ENCODE measurements at regions not wholly inside any gene's neighbourhood (a gene's known extent, or its start where the extent isn't known, plus 50 kb on each side); places are given as distances from the start of the nearest gene placed in this dataset.

DNA sequence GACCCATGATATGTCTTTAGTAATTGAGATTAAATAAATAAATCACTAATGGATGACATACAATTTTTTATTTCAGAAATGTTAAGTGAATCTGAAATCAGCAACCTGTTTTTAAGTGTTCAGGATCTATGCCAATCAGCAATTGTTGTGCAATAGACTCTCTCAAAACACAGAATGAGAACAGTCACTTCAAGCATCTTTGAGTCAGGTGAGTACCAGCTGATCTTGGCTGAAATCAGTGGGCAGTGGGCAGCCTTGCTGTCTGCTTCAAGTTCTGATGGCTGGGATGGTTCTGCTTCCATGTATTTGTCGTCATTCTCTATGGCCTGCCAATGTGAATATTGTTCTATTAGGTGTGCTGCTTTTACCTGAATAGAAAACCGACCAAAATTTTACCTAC is 82.3 kb upstream of the NRG3 start:
- 95% methylated on average over 2 of the region's 2 CpGs for WGBS
- H3K27me3 ChIP-seq (ENCODE audit: control insufficient read depth in 2 of 2, insufficient read depth in 1 of 2, low read length in 1 of 2): no peaks in the 10 kb centered on the region
- no peak overlapping the region for H3K4me3 ChIP-seq (ENCODE audit: low read length in 2 of 2)
- H3K4me1 ChIP-seq (ENCODE audit: control insufficient read depth in 2 of 2, insufficient read depth in 2 of 2, low read length in 2 of 2): no peaks in the 10 kb centered on the region
- H3K36me3 ChIP-seq (ENCODE audit: control insufficient read depth in 2 of 2, insufficient read depth in 2 of 2, low read length in 1 of 2): no peaks in the 10 kb centered on the region
- DNase-seq (ENCODE audit: low read depth in 6 of 9, low spot score in 9 of 9): no peak
- H3K9me3 ChIP-seq (ENCODE audit: control insufficient read depth in 2 of 2, insufficient read depth in 1 of 2, low read length in 1 of 2): no peaks in the 10 kb centered on the region
- H3K27ac ChIP-seq (ENCODE audit: low read depth in 1 of 2, low read length in 1 of 2): no peak overlapping the region

GRCh38 chr10:81806842-81807241 is 68.2 kb upstream of the NRG3 start:
- 27% methylated on average over 3 of the region's 3 CpGs for WGBS
- DNase-seq (ENCODE audit: low read depth in 6 of 9, low spot score in 9 of 9): no peak
- no peaks in the 10 kb centered on the region for H3K36me3 ChIP-seq (ENCODE audit: control insufficient read depth in 2 of 2, insufficient read depth in 2 of 2, low read length in 1 of 2)
- H3K4me3 ChIP-seq (ENCODE audit: low read length in 2 of 2): no peak overlapping the region
- no peak overlapping the region for H3K27ac ChIP-seq (ENCODE audit: low read depth in 1 of 2, low read length in 1 of 2)
- H3K27me3 ChIP-seq (ENCODE audit: control insufficient read depth in 2 of 2, insufficient read depth in 1 of 2, low read length in 1 of 2): no peaks in the 10 kb centered on the region
- no peaks in the 10 kb centered on the region for H3K4me1 ChIP-seq (ENCODE audit: control insufficient read depth in 2 of 2, insufficient read depth in 2 of 2, low read length in 2 of 2)
- H3K9me3 ChIP-seq (ENCODE audit: control insufficient read depth in 2 of 2, insufficient read depth in 1 of 2, low read length in 1 of 2): no peaks in the 10 kb centered on the region

- no peaks in the 10 kb centered on the region for H3K9me3 ChIP-seq (ENCODE audit: control insufficient read depth in 2 of 2, insufficient read depth in 1 of 2, low read length in 1 of 2)
- H3K27me3 ChIP-seq (ENCODE audit: control insufficient read depth in 2 of 2, insufficient read depth in 1 of 2, low read length in 1 of 2): no peaks in the 10 kb centered on the region
- H3K4me3 ChIP-seq (ENCODE audit: low read length in 2 of 2): no peak overlapping the region
- H3K36me3 ChIP-seq (ENCODE audit: control insufficient read depth in 2 of 2, insufficient read depth in 2 of 2, low read length in 1 of 2): no peaks in the 10 kb centered on the region
- DNase-seq (ENCODE audit: low read depth in 6 of 9, low spot score in 9 of 9): no peak
- no peak overlapping the region for H3K27ac ChIP-seq (ENCODE audit: low read depth in 1 of 2, low read length in 1 of 2)
- WGBS: 92% methylated on average over 2 of the region's 2 CpGs
- H3K4me1 ChIP-seq (ENCODE audit: control insufficient read depth in 2 of 2, insufficient read depth in 2 of 2, low read length in 2 of 2): no peaks in the 10 kb centered on the region
Observed at GRCh38 chr10:81814842-81815241, 60.2 kb upstream of the NRG3 start.

GRCh38 chr10:81817596-81818170 is 57.3 kb upstream of the NRG3 start:
- Histone ChIP-seq H3K36me3 (ENCODE audit: control insufficient read depth in 2 of 2, insufficient read depth in 2 of 2, low read length in 1 of 2) (no peaks in the 10 kb centered on the region), H3K27me3 (ENCODE audit: control insufficient read depth in 2 of 2, insufficient read depth in 1 of 2, low read length in 1 of 2) (no peaks in the 10 kb centered on the region), H3K27ac (ENCODE audit: low read depth in 1 of 2, low read length in 1 of 2) (no peak overlapping the region), H3K4me3 (ENCODE audit: low read length in 2 of 2) (no peak overlapping the region), H3K9me3 (ENCODE audit: control insufficient read depth in 2 of 2, insufficient read depth in 1 of 2, low read length in 1 of 2) (no peaks in the 10 kb centered on the region), H3K4me1 (ENCODE audit: control insufficient read depth in 2 of 2, insufficient read depth in 2 of 2, low read length in 2 of 2) (no peaks in the 10 kb centered on the region)
- 90% methylated on average over 9 of the region's 9 CpGs for WGBS
- no peak for DNase-seq (ENCODE audit: low read depth in 6 of 9, low spot score in 9 of 9)

DNA sequence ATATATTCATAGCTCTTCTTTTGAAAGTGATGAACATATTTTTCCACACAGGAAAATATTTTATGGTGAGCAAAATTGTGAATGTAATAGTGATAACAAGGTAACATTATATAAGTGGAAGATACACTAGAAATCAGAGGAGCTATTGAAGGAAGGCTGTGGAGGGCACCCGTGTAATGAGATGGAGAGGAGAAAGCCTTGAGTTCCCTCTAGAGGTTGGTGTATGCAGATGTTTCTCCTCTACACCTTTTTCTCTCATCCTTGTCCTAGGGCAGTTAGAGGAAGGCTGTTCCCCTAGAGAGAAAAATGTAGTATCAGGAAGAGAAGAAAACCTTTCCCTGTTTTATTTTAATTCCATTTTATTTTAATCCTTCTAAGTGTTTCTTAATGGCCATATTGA is 54.6 kb upstream of the NRG3 start:
- Histone ChIP-seq H3K36me3 (ENCODE audit: control insufficient read depth in 2 of 2, insufficient read depth in 2 of 2, low read length in 1 of 2) (no peaks in the 10 kb centered on the region), H3K4me1 (ENCODE audit: control insufficient read depth in 2 of 2, insufficient read depth in 2 of 2, low read length in 2 of 2) (no peaks in the 10 kb centered on the region), H3K4me3 (ENCODE audit: low read length in 2 of 2) (no peak overlapping the region), H3K9me3 (ENCODE audit: control insufficient read depth in 2 of 2, insufficient read depth in 1 of 2, low read length in 1 of 2) (no peaks in the 10 kb centered on the region), H3K27me3 (ENCODE audit: control insufficient read depth in 2 of 2, insufficient read depth in 1 of 2, low read length in 1 of 2) (no peaks in the 10 kb centered on the region), H3K27ac (ENCODE audit: low read depth in 1 of 2, low read length in 1 of 2) (no peak overlapping the region)
- DNase-seq (ENCODE audit: low read depth in 6 of 9, low spot score in 9 of 9): no peak
- 0% methylated on average over 1 of the region's 1 CpG for WGBS
